ENCODE measurements at regions not wholly inside any gene's neighbourhood (a gene's known extent, or its start where the extent isn't known, plus 50 kb on each side); places are given as distances from the start of the nearest gene placed in this dataset.

GRCh38 chr1:182121787-182122186 lies 60.3 kb upstream of the ZNF648 start:
- ATAC-seq = no peak
- no peaks in the 10 kb centered on the region for H3K79me2 ChIP-seq (ENCODE audit: insufficient read depth, low read length)
- in situ Hi-C loops (cut with HindIII; ENCODE audit: extremely low pct_ligation_motif_present, low pct_unique_long_range_greater_than_20kb) = no loop called here
- no peak overlapping the region for H2AFZ ChIP-seq (ENCODE audit: low read length)
- peaks cover 45% of the 10 kb centered on the region for H3K4me1 ChIP-seq (ENCODE audit: insufficient read depth, low read length)
- no peak overlapping the region for H3K27ac ChIP-seq (ENCODE audit: extremely low read length, insufficient read depth, low read length)
- FAIRE-seq = no peak
- no peak overlapping the region for H3K9ac ChIP-seq (ENCODE audit: insufficient read depth, low read depth, low read length)
- peak overlapping the region; percentile 36 for H3K4me2 ChIP-seq (ENCODE audit: low read depth, low read length)
- H3K4me3 ChIP-seq (replicated peaks in 1 of 3; ENCODE audit: insufficient read depth in 1 of 3, low read depth in 2 of 3, low read length in 3 of 3) = no peak overlapping the region
- no peaks in the 10 kb centered on the region for H3K27me3 ChIP-seq (ENCODE audit: control insufficient read depth in 1 of 2, insufficient read depth in 2 of 2, low read length in 2 of 2)
- ChIA-PET CTCF (ENCODE audit: low intra/inter-chr PET ratio, low total read pairs) (no interaction called here), POLR2A (no interaction called here)
- intact Hi-C loops (cut with micrococcal nuclease; ENCODE audit: unreplicated experiment) = loop anchor here (2.0 kb wide), 1 partner anchor 179 kb away; no protein-coding TSS in a partner anchor
- H3K9me3 ChIP-seq (ENCODE audit: low read length) = no peaks in the 10 kb centered on the region
- no peaks in the 10 kb centered on the region for H4K20me1 ChIP-seq (ENCODE audit: insufficient read depth, low read length)
- H3K36me3 ChIP-seq (replicated peaks in 1 of 2; ENCODE audit: control insufficient read depth in 1 of 2, insufficient read depth in 2 of 2, low read length in 2 of 2) = no peaks in the 10 kb centered on the region
- TF ChIP-seq ZBTB14 (CRISPR knock-in tag; IDR thresholded peaks at IDR 0.05) (no peak), SOX5 (CRISPR knock-in tag; IDR thresholded peaks at IDR 0.05; ENCODE audit: borderline replicate concordance) (no peak), SRSF1 (optimal IDR thresholded peaks at IDR 0.05; ENCODE audit: low read depth, low read length) (no peak), TSC22D2 (CRISPR knock-in tag; IDR thresholded peaks at IDR 0.05; ENCODE audit: borderline replicate concordance) (no peak), BCLAF1 (IDR thresholded peaks at IDR 0.05) (no peak), NFYB (CRISPR knock-in tag; IDR thresholded peaks at IDR 0.05) (no peak), ZSCAN25 (CRISPR knock-in tag; IDR thresholded peaks at IDR 0.05) (no peak), NCOR1 (IDR thresholded peaks at IDR 0.05; ENCODE audit: borderline replicate concordance, low read length) (no peak), NCOA1 (CRISPR knock-in tag; IDR thresholded peaks at IDR 0.05) (no peak), CBFB (CRISPR knock-in tag; IDR thresholded peaks at IDR 0.05) (no peak), ZNF550 (CRISPR knock-in tag; IDR thresholded peaks at IDR 0.05; ENCODE audit: borderline replicate concordance) (no peak), ZNF333 (CRISPR knock-in tag; IDR thresholded peaks at IDR 0.05; ENCODE audit: borderline replicate concordance) (no peak)
- no TSS peak for BruUV-seq (replicated peaks)
- no peak for DNase-seq (ENCODE audit: low spot score)
- 70% methylated on average over 2 of the region's 2 CpGs for WGBS (ENCODE audit: low lambda C conversion rate)
